ENCODE measurements at regions not wholly inside any gene's neighbourhood (a gene's known extent, or its start where the extent isn't known, plus 50 kb on each side); places are given as distances from the start of the nearest gene placed in this dataset.
"Not testable (repeated sequence)": the region's sequence is repeated elsewhere in the genome, so short reads cannot be mapped to it uniquely, and the experiment has no call there.

- H3K9me3 ChIP-seq; H3K36me3 ChIP-seq; H3K4me1 ChIP-seq; H3K27me3 ChIP-seq; H3K4me3 ChIP-seq (replicated peaks in 1 of 3); intact Hi-C loops (cut with DNase I); H3K27ac ChIP-seq; DNase-seq: not testable (repeated sequence)
- 64 to 68% methylated on average over 5 of the region's 14 CpGs for WGBS, 2 donors
Measured at GRCh38 chr14:106714446-106715428, 1188.4 kb downstream of the TMEM121 start.

DNA sequence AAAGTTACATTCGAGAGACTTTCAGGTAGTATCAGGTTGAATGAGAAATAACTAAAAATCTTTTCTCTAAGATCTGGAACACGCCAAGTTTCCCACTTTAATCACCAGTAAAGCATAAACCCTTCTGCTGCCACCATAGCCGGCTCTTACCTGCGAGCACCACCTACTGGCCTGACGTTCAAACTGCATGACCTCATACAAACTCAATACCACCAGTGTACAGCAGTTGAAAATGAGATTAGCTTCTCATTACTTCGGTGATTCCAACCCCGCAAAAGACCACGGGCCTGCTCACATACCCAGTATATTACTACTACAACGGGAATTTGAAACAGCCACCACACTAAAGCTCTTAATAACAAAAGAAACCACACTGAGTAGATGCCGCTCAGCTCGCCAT is 1191.2 kb downstream of the TMEM121 start:
- H3K27ac ChIP-seq; H3K9me3 ChIP-seq; H3K36me3 ChIP-seq; H3K27me3 ChIP-seq; H3K4me3 ChIP-seq (replicated peaks in 1 of 3); H3K4me1 ChIP-seq; intact Hi-C loops (cut with DNase I); DNase-seq: not testable (repeated sequence)
- no CpG with 5 or more reads among the region's 11 CpGs for WGBS, 2 donors

DNA sequence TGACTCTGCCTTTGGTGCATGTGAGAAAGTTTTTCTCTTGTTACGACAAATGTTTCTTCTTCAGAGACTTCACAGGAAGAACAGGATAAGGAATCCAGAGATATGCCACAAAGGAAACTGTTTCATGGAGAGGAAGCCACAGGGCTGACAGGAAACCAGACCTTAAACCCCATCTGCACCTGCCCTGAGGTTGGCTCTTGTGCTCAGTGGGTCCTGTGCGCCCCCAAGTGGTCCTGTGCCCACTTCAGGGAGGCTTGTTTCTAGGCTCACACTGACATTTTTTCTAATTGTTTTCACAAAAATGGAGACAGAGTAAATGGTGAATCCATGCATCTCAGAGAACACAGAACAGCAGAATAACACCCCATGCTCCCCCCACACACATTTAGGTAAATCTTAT is 1193.5 kb downstream of the TMEM121 start:
- intact Hi-C loops (cut with DNase I); DNase-seq; H3K27me3 ChIP-seq; H3K4me1 ChIP-seq; H3K4me3 ChIP-seq (replicated peaks in 1 of 3); H3K9me3 ChIP-seq; H3K27ac ChIP-seq; H3K36me3 ChIP-seq: not testable (repeated sequence)
- no CpG with 5 or more reads among the region's 2 CpGs for WGBS, 2 donors

DNA sequence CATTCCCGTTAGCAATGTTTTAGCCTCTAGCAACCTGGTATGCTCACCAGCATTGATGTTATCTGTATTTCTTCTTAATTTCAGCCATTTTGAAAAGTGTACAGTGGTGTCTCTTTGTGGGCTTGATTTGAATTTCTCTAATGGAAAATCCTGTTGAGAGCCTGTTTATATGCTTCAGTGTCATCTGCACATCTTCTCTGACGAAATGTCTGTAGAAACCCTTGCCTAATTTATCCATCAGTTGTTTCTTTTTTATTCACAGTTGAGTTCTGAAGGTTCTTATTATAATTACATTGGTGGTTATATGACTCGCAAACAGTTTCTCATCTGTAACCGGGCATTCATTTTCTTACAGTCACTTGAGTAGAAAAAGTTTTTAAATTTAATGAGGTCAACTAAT is 1195.5 kb downstream of the TMEM121 start:
- intact Hi-C loops (cut with DNase I); H3K4me3 ChIP-seq (replicated peaks in 1 of 3); H3K36me3 ChIP-seq; H3K9me3 ChIP-seq; H3K4me1 ChIP-seq; H3K27me3 ChIP-seq; H3K27ac ChIP-seq; DNase-seq: not testable (repeated sequence)
- no CpG with 5 or more reads among the region's 4 CpGs for WGBS, 2 donors

DNA sequence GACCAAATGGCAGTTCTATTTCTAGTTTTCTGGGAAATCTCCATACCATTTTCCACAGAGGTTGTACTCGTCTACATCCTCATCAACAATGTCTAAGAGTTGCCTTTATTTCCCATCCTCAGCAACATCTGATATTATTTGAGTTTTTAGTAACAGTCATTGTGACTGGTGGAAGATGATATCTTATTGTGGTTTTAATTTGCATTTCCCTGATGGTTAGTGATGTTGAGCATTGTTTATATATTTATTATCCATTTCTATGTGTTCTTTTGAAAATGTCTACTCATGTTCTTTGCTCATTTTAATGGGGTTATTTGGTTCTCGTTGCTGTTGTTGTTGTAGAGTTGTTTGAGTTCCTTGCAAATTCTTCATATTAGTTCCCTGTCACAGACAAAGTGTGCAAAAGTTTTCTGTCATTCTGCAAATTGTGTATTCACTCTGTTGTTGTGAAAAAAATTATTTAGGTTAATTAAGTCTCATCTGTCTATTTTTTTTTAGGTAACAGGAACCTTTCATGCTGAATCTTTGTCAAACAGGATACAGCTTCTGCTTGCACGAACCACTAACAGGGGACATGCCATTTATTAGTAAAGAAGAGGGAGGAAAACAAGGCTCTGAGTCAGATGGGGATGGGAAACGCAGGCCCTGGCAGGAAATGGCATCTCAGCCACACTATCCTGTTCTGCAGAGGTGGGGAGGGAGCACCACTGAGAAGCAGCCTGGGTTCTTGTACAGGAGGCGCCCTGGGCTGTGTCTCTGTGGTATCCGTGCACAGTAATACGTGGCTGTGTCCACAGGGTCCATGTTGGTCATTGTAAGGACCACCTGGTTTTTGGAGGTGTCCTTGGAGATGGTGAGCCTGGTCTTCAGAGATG is 1196.7 kb downstream of the TMEM121 start:
- H3K4me1 ChIP-seq; H3K4me3 ChIP-seq (replicated peaks in 1 of 3); H3K9me3 ChIP-seq; H3K27me3 ChIP-seq; DNase-seq; intact Hi-C loops (cut with DNase I); H3K27ac ChIP-seq; H3K36me3 ChIP-seq: not testable (repeated sequence)
- no CpG with 5 or more reads among the region's 7 CpGs for WGBS, 2 donors

DNA sequence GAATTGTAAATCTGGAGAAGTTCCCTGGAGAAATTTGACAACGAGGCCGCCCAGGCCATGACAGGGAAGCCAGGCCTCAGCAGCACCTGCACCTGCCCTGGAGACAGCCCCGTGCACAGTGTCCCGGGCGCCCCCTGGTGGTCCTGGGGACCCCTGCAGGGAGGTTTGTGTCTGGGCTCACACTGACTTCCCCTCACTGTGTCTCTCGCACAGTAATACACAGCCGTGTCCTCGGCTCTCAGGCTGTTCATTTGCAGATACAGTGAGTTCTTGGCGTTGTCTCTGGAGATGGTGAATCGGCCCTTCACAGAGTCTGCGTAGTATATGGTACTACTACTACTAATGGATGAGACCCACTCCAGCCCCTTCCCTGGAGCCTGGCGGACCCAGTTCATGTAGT is 1201.6 kb downstream of the TMEM121 start:
- WGBS, 2 donors = no CpG with 5 or more reads among the region's 12 CpGs

DNA sequence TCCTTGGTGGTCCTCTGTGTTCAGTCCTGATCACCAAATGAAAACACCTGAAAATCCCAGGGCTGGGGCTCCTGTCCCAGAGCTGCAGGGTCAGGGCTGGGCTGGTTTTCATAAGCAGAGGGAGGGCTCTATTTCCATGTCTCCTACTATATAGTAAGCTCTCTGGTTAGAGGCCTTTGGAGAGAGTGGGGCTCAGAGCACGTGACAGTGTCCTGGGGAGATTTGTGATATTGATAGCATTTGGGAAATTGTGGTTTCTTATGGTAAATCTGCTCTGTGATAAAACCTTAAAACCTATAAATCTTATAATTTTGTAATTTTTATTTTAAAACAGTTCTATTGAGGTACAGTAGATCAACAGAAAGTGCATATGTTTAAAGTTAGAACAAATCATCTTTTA is 1202.2 kb downstream of the TMEM121 start:
- no CpG with 5 or more reads among the region's 1 CpG for WGBS, 2 donors
- DNase-seq = no peak
- Histone ChIP-seq H3K9me3 (no peaks in the 10 kb centered on the region), H3K36me3 (no peaks in the 10 kb centered on the region), H3K27me3 (no peaks in the 10 kb centered on the region), H3K4me1 (no peaks in the 10 kb centered on the region), H3K27ac (no peak overlapping the region), H3K4me3 (replicated peaks in 1 of 3) (no peak overlapping the region)
- intact Hi-C loops (cut with DNase I) = no loop called here
- no peak for TF ChIP-seq POLR2A (IDR thresholded peaks at IDR 0.05)
- TF ChIP-seq, protein P1, sequence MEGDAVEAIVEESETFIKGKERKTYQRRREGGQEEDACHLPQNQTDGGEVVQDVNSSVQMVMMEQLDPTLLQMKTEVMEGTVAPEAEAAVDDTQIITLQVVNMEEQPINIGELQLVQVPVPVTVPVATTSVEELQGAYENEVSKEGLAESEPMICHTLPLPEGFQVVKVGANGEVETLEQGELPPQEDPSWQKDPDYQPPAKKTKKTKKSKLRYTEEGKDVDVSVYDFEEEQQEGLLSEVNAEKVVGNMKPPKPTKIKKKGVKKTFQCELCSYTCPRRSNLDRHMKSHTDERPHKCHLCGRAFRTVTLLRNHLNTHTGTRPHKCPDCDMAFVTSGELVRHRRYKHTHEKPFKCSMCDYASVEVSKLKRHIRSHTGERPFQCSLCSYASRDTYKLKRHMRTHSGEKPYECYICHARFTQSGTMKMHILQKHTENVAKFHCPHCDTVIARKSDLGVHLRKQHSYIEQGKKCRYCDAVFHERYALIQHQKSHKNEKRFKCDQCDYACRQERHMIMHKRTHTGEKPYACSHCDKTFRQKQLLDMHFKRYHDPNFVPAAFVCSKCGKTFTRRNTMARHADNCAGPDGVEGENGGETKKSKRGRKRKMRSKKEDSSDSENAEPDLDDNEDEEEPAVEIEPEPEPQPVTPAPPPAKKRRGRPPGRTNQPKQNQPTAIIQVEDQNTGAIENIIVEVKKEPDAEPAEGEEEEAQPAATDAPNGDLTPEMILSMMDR (IDR thresholded peaks at IDR 0.05) = no peak

More for the DNA sequence above, 1201.6 kb downstream of the TMEM121 start:
- H3K9me3 ChIP-seq; DNase-seq; H3K27ac ChIP-seq; H3K36me3 ChIP-seq; intact Hi-C loops (cut with DNase I); H3K27me3 ChIP-seq; H3K4me1 ChIP-seq; H3K4me3 ChIP-seq (replicated peaks in 1 of 3): not testable (repeated sequence)

- TF ChIP-seq, protein P1 (IDR thresholded peaks at IDR 0.05) = no peak
- no peak for TF ChIP-seq POLR2A (IDR thresholded peaks at IDR 0.05)
- Histone ChIP-seq H3K9me3 (no peaks in the 10 kb centered on the region), H3K27ac (no peak overlapping the region), H3K27me3 (no peaks in the 10 kb centered on the region), H3K4me3 (replicated peaks in 1 of 3) (no peak overlapping the region), H3K4me1 (no peaks in the 10 kb centered on the region), H3K36me3 (no peaks in the 10 kb centered on the region)
- intact Hi-C loops (cut with DNase I) = no loop called here
- no CpG with 5 or more reads among the region's 2 CpGs for WGBS, 2 donors
- DNase-seq = no peak
Measured at GRCh38 chr14:106729551-106729950, 1203.2 kb downstream of the TMEM121 start.
